Limb (tissue), 2 donors: ENCODE measurements at regions not wholly inside any gene's neighbourhood (a gene's known extent, or its start where the extent isn't known, plus 50 kb on each side); places are given as distances from the start of the nearest gene placed in this dataset.
"Not testable (repeated sequence)": the region's sequence is repeated elsewhere in the genome, so short reads cannot be mapped to it uniquely, and the experiment has no call there.

Experiments used
- DNase-seq, 2 donors: peaks; one replicate each; pipeline ENCODE4 v3.0.0-alpha.2; 2016; ENCODE audit errors: extremely low spot score in 2 of 2

DNA sequence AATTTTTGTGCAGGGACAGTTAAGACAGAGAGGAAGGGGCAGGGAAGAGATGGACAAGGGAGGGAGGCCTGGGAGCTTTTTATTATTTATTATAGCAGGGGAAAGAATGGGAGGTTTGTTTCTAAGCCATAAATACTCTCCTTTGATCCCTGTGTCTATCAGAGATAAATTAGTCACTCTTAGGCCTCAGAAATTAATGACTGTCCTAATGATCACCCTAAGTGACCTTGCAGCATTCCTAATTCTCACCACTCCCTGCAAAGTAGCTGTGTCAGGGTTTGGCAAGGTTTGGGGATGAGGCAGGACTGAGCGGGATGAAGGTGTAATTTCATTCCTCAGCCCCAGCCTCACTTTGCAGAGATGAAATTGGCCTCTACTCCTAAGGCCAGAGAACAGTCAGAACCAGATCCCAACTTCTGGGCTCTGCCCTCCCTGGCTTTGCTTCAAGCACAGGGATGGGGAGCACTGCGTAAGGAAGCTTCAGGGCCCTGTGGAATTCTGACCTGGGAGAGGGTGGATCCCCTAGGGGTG, 95.0 kb downstream of the TMEM17 start:
- DNase-seq: no peak

DNA sequence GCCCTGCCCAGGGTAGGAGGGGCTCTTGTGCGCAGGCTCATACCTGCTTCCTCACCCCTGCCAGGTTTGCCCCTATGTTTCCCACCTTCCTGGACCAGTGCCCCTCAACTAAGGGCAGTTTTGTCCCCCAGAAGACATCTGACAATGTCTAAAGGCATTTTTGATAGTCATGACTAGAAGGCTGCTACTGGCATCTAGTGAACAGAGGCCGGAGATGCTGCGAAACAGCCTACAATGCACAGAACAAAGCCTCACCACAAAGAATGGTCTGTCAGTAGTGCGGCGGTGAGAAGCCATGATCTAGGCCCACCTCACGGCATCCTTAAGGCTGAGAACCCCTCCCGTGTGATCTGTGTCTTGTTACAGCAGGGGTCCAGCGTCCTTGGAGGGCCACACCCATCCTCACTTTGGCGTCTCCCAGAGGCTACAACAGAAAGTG, 96.0 kb downstream of the TMEM17 start:
- DNase-seq: peak in 1 of 2 donors; percentile 30

GRCh38 chr2:62409442-62409841, 96.6 kb downstream of the TMEM17 start:
- no peak for DNase-seq

- peak in 1 of 2 donors; percentile 34 for DNase-seq
Measured at GRCh38 chr2:62408241-62408677, 97.7 kb downstream of the TMEM17 start.

DNA sequence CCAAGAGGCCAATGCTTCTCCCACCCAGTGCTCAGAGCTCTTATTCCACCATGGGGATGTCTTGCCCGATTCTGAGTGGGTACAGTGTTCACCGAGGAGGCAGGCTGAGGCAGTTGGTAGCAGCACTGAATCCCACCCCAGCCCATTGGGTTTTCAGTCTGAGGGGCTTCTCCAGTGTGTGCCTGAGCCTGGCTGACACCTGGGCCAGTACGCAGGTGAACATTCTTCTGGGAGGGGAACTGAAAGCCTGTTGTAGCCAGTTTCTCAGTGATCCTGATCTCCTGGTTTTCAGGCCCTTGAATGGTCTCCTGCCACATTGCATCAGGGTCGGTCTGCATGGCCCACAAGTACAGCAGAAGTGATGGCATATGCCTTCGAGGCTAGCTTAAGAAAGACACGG, 98.2 kb downstream of the TMEM17 start:
- no peak for DNase-seq

GRCh38 chr2:62407401-62407800, 98.6 kb downstream of the TMEM17 start:
- DNase-seq: no peak

DNA sequence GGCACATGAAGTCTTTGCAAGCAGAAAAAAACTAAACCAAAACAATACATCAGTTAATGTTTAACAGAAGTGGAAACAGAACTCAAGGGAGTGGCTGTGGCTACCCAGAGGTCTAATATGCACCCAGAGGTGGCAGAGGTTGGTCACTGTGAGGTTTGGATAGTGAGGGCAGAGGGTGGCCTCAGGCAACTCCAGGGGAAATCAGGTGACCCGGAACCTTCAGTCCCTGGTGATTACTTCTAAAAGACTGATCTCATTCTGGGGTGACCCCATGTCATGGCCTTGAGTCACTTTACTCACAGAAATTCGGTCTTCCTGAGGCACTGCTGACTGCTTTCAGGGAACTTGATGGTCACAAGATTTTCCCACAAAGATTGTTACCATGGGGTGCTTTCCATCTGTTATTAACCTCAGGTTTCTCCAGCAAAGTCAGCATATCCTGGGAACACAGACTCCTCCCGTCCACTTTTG, 99.4 kb downstream of the TMEM17 start:
- DNase-seq: no peak

GRCh38 chr2:62404913-62405312, 101.1 kb downstream of the TMEM17 start:
- no peak for DNase-seq

DNA sequence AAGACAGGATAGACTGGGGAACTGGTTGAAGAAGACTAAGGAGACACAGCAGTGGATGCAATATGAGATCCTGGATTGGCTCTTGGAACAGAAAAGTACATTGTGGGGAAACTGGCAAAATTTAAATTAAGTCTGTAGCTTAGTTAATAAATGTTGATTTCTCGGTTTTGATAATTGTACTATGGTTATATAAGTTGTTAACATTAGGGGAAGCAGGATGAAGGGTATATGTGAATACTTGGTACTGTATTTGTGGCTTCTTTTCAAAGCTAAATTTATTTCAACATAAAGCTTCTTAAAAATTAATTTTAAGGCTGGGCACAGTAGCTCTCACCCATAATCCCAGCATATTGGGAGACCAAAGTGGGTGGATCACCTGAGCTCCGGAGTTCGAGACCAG, 103.8 kb downstream of the TMEM17 start:
- DNase-seq: no peak

DNA sequence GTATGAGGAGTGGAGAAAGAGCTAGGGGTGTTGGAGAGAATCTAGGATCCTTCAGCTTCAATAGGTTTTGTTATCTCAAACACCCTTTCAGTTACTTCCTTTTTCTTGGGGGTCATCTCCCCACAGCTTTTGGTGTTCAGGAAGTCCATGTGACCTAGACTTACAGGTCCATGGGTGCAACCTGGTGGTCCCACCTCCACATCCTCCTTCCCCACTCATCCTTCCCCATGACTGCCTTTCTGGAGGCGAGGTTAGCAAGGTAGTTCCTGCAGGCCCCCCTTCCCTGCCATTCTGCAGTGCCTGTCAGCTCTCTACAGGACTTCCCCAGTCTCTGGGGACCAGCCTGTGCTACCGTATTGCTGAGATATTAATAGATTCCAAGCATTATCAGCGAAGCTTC, 107.6 kb downstream of the TMEM17 start:
- no peak for DNase-seq

GRCh38 chr2:62396880-62397279, 109.1 kb downstream of the TMEM17 start:
- no peak for DNase-seq

GRCh38 chr2:62393293-62393692, 112.7 kb downstream of the TMEM17 start:
- DNase-seq: no peak

DNA sequence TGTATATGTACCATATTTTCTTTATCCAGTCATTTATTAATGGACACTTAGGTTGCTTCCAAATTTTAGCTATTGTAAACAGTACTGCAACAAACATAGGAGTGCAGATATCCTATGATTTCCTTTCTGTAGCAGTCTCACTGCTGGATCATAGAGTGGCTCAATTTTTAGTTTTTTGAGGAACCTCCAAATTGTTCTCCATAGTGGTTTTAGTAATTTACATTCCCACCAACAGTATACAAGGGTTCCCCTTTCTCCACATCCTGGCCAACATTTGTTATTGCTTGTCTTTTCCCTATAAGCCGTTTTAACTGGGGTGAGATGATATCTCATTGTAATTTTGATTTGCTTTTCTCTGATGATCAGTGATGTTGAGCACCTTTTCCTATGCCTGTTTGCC, 114.3 kb downstream of the TMEM17 start:
- DNase-seq: no peak

GRCh38 chr2:62386378-62386777, 119.6 kb downstream of the TMEM17 start:
- DNase-seq: not testable (repeated sequence)

DNA sequence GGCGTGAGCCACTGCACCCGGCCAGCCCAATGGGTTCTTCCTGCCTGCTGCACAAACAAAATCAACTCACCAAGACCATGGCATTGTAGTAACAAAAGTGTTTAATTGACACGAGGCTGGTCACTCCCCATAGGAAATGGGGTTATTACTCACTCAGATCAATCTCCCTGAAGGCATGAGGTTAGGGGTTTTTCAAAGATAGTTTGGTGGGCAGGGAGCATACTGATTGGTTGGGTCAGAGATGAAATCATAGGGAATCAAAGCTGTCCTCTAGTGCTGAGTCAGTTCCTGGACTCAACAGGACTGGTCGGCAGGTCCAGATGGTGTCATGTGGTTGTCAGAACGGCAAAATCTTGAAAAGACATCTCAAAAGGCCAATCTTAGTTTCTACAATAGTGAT, 122.1 kb downstream of the TMEM17 start:
- DNase-seq: no peak

DNA sequence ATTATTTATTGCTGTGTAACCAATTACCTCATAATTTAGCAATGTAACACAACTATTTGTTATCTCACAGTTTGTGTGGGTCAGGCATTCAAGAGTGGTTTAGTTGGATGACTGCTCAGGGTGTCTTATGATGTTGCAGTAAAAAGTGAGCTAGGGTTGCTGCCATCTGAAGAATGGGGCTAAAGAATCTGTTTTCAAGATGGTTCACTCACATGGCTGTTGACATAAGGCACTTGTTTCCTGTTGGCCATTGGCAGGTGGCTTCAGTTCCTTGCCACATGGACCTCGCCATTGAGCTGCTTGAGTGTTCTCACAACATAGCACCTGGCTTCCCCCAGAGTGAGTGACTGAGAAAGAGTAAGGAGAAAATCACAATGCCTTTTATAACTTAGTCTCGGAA, 123.2 kb downstream of the TMEM17 start:
- no peak for DNase-seq

DNA sequence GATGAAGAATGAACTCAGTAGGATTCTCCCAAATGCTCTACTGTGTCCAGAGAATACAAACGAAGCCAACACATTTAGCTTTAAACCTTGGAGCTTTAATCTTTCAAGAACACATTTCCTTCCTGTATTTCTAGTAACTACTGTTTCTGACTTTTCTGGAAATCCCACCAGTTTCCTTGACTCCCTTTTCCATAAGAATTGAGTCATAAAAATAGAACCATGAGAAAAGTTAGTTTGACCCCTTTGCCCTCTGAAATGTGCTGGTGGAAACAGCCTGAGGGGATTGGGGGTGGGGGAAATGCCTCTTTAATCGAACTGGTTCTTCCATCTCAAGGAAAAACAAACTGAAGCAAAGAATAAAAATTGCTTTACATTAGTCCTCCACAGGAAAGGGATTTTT, 123.9 kb downstream of the TMEM17 start:
- DNase-seq: no peak

DNA sequence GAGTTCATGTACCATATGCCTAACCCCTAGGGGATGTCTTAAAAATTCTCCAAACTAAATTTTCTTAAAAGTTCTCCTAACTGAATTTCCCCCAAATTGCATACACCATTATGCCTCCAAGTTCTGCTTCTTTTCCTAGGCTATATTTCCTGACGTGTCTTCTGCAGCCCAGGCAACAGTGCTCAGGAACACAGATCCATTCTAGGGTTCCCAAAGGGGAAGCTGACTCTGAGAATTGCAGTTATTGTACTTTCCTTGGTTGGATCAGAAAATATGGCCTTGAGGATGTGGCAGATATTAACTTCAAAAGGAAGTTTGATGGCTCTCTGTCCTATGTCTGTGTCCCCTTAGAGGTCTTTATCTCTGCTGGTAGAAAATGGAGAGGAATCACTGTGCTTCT, 124.3 kb downstream of the TMEM17 start:
- DNase-seq: no peak

DNA sequence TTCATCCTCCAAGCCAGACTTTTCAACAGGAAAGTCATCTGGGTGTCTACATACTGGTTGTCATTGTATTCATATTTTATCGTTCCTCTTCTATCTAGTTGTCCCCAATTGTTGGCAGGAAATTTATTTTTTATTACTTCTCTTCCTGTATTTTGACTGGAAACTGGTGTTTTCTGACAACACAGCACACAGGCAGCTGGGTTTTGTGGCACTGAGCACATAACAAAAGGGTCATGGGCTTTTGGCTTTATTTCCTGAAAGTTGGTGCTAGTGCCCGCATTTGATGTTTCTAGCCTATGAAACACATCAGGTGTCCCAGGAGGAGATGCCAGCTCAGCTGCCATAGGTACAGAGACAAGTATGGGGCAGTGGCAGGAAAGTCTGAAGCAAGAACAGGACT, 126.4 kb downstream of the TMEM17 start:
- no peak for DNase-seq

GRCh38 chr2:62375113-62375420, 130.9 kb downstream of the TMEM17 start:
- no peak for DNase-seq

- no peak for DNase-seq
Measured at GRCh38 chr2:62374301-62375112, 131.5 kb downstream of the TMEM17 start.

DNA sequence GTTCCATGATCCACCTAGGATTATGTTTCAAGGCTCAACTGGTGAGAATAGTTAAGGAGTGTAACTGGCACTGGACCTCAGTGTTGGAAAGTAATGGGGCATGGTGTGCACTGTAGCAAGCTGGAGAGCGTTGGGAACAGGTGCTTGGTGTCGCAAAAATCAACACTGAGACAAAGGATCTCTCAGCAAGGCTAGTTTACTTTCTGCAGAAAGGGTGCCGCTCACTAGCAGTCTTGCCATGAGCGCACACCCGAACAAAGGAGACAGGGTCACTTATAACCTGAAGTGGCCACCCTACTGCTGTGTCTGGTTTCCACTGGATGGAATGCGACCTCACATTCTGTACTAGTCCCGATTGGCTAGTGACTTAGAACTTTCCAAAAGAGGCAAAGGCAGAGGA, 133.2 kb downstream of the TMEM17 start:
- DNase-seq: no peak
